HepG2 (cell line): ENCODE measurements at regions not wholly inside any gene's neighbourhood (a gene's known extent, or its start where the extent isn't known, plus 50 kb on each side); places are given as distances from the start of the nearest gene placed in this dataset.

Source experiments
- ARNTL ChIP-seq: sonication (generic); formaldehyde crosslinking; IDR thresholded peaks from 2 replicates; pipeline ENCODE4 v1.4.0; 2020; ENCODE audit warnings: mild to moderate bottlenecking, missing genetic modification reagents
- CAMTA2 ChIP-seq: sonication (generic); formaldehyde crosslinking; IDR thresholded peaks from 2 replicates; pipeline ENCODE4 v1.4.0; 2020; ENCODE audit warnings: mild to moderate bottlenecking, missing genetic modification reagents, borderline replicate concordance
- HNF4G ChIP-seq, 2 experiments: sonication (generic) in 1 of 2; formaldehyde crosslinking in 1 of 2; IDR thresholded peaks; 2 replicates each; pipeline versions ENCODE4 v1.4.0 to v1.6.1; 2011 to 2020; ENCODE audit warnings: borderline replicate concordance in 2 of 2, low read depth in 2 of 2, mild to moderate bottlenecking in 2 of 2, low read length in 1 of 2, missing genetic modification reagents in 1 of 2, moderate library complexity in 1 of 2
- KLF11 ChIP-seq: IDR thresholded peaks from 2 replicates; pipeline ENCODE4 v1.6.1; 2016; ENCODE audit warnings: missing compliant biosample characterization
- KLF16 ChIP-seq, 2 experiments: sonication (generic) in 1 of 2; formaldehyde crosslinking in 1 of 2; IDR thresholded peaks; 2 replicates each; pipeline versions ENCODE4 v1.6.1 to v1.8.0; 2016 to 2023; ENCODE audit warnings: missing genetic modification reagents in 2 of 2, missing compliant biosample characterization in 1 of 2
- MAFK ChIP-seq, 2 experiments: IDR thresholded peaks in 1 of 2; conservative IDR thresholded peaks in 1 of 2; 2 replicates each; pipeline ENCODE4 v1.6.1; 2011; ENCODE audit warnings: improper control_type of control experiment in 2 of 2, low read length in 2 of 2
- NFE2L2 ChIP-seq: fragments of 150-350 bp; IDR thresholded peaks from 2 replicates; pipeline ENCODE4 v1.6.1; 2014; ENCODE audit warnings: low read length
- NR2C2 ChIP-seq: sonication (generic); formaldehyde crosslinking; IDR thresholded peaks from 2 replicates; pipeline ENCODE4 v1.4.0; 2020; ENCODE audit warnings: missing genetic modification reagents, mild to moderate bottlenecking, moderate library complexity, borderline replicate concordance
- PAF1 ChIP-seq: IDR thresholded peaks from 2 replicates; pipeline ENCODE4 v1.6.1; 2016; ENCODE audit warnings: missing genetic modification reagents, missing compliant biosample characterization
- PCBP1 ChIP-seq: fragments of 200-400 bp; formaldehyde crosslinking; IDR thresholded peaks from 2 replicates; pipeline ENCODE4 v1.6.1; 2017; ENCODE audit warnings: mild to moderate bottlenecking, low read depth, low read length, borderline replicate concordance
- SETDB1 ChIP-seq: sonication (generic); formaldehyde crosslinking; IDR thresholded peaks from 2 replicates; pipeline ENCODE4 v1.5.1; 2020; ENCODE audit warnings: missing genetic modification reagents, mild to moderate bottlenecking, borderline replicate concordance
- SMAD1 ChIP-seq: sonication (generic); formaldehyde crosslinking; IDR thresholded peaks from 2 replicates; pipeline ENCODE4 v1.4.0; 2020; ENCODE audit warnings: missing genetic modification reagents, low read depth, mild to moderate bottlenecking, borderline replicate concordance
- SNAI1 ChIP-seq: sonication (generic); formaldehyde crosslinking; IDR thresholded peaks from 2 replicates; pipeline ENCODE4 v1.5.0; 2020; ENCODE audit warnings: mild to moderate bottlenecking, missing genetic modification reagents, borderline replicate concordance
- SRSF9 ChIP-seq: fragments of 200-400 bp; formaldehyde crosslinking; IDR thresholded peaks from 2 replicates; pipeline ENCODE4 v1.6.1; 2018; ENCODE audit warnings: borderline replicate concordance, mild to moderate bottlenecking, low read depth, low read length; ENCODE audit not compliant: insufficient read depth, poor library complexity, severe bottlenecking
- WIZ ChIP-seq: sonication (generic); formaldehyde crosslinking; IDR thresholded peaks from 2 replicates; pipeline ENCODE4 v1.5.1; 2020; ENCODE audit warnings: mild to moderate bottlenecking, missing genetic modification reagents
- ZFY ChIP-seq: sonication (generic); formaldehyde crosslinking; IDR thresholded peaks from 2 replicates; pipeline ENCODE4 v1.4.0; 2020; ENCODE audit warnings: missing genetic modification reagents
- ZNF17 ChIP-seq: sonication (generic); formaldehyde crosslinking; IDR thresholded peaks from 2 replicates; pipeline ENCODE4 v1.5.0; 2020; ENCODE audit warnings: mild to moderate bottlenecking, missing genetic modification reagents
- ZNF530 ChIP-seq: sonication (generic); formaldehyde crosslinking; IDR thresholded peaks from 2 replicates; pipeline ENCODE4 v1.5.0; 2020; ENCODE audit warnings: low read depth, mild to moderate bottlenecking, missing genetic modification reagents
- ZNF570 ChIP-seq: sonication (generic); formaldehyde crosslinking; IDR thresholded peaks from 2 replicates; pipeline ENCODE4 v1.4.0; 2020; ENCODE audit warnings: mild to moderate bottlenecking, missing genetic modification reagents, borderline replicate concordance
- TF ChIP-seq, protein P1 (sequence below): sonication (generic); formaldehyde crosslinking; IDR thresholded peaks from 2 replicates; pipeline ENCODE4 v1.4.0; 2020; ENCODE audit warnings: missing genetic modification reagents
- TF ChIP-seq, protein P2 (sequence below): sonication (generic); formaldehyde crosslinking; IDR thresholded peaks from 2 replicates; pipeline ENCODE4 v1.5.1; 2020; ENCODE audit warnings: mild to moderate bottlenecking, missing genetic modification reagents, moderate library complexity

DNA sequence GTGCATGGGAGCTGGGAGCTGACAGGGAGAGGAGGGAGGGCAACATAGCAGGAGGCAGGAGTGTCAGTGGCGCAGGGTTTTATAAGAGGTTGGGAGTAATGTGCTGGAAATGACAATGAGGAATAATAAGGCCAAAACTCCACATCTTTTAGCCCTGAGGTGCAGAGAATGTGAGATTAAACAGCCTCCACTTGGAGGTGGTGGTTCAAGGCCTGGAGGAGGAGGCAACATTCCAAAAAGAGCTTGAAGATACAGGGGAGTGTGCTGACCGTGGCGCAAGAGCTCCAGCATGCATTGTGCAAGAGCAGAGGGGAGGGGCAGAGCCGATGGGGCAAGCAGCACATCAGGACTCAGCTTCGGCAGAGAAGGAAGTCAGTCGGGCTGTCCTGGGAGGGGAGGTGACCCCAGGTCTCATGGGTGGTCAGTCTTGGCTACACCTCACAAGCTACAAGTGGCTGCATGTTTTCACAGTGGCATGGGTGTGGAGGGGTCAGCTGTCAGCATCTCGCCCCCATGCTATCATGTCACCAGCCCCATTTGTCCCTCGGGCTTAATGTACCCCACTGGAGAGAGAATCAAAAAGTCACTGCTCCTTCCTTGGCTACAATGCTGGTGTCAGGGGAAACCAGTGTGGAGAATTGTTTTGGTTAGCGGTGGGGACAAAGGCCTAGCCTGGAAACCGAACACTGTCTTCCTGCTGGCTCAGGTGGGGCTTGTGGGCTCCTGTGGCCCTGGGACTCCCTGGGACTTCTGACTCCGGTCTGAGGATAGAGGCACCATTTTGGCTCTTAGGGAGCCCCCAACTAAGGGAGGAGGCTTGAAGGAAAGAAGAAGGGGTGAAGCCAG lies 208.0 kb downstream of the ZFP36L2 start (continued):
- no peak for TF ChIP-seq SNAI1
- no peak for TF ChIP-seq KLF11 (CRISPR knock-in tag)
- no peak for TF ChIP-seq ZNF17 (CRISPR knock-in tag)
- TF ChIP-seq PAF1 (CRISPR knock-in tag), result no peak
- TF ChIP-seq, protein P1, sequence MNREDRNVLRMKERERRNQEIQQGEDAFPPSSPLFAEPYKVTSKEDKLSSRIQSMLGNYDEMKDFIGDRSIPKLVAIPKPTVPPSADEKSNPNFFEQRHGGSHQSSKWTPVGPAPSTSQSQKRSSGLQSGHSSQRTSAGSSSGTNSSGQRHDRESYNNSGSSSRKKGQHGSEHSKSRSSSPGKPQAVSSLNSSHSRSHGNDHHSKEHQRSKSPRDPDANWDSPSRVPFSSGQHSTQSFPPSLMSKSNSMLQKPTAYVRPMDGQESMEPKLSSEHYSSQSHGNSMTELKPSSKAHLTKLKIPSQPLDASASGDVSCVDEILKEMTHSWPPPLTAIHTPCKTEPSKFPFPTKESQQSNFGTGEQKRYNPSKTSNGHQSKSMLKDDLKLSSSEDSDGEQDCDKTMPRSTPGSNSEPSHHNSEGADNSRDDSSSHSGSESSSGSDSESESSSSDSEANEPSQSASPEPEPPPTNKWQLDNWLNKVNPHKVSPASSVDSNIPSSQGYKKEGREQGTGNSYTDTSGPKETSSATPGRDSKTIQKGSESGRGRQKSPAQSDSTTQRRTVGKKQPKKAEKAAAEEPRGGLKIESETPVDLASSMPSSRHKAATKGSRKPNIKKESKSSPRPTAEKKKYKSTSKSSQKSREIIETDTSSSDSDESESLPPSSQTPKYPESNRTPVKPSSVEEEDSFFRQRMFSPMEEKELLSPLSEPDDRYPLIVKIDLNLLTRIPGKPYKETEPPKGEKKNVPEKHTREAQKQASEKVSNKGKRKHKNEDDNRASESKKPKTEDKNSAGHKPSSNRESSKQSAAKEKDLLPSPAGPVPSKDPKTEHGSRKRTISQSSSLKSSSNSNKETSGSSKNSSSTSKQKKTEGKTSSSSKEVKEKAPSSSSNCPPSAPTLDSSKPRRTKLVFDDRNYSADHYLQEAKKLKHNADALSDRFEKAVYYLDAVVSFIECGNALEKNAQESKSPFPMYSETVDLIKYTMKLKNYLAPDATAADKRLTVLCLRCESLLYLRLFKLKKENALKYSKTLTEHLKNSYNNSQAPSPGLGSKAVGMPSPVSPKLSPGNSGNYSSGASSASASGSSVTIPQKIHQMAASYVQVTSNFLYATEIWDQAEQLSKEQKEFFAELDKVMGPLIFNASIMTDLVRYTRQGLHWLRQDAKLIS (CRISPR knock-in tag), result no peak
- peak; percentile 83 for TF ChIP-seq NR2C2 (CRISPR knock-in tag)
- TF ChIP-seq MAFK (conservative IDR thresholded peaks at IDR 0.05 in 1 of 2, IDR thresholded peaks at IDR 0.05 in 1 of 2; ENCODE audit: low read length in 2 of 2), result no peak
- TF ChIP-seq SMAD1 (CRISPR knock-in tag), result peak; percentile 78; the same call in 1 of the 2 replicates
- peak; percentile 50 for TF ChIP-seq ZFY (CRISPR knock-in tag)
- TF ChIP-seq ZNF570, result no peak
- TF ChIP-seq, protein P2, sequence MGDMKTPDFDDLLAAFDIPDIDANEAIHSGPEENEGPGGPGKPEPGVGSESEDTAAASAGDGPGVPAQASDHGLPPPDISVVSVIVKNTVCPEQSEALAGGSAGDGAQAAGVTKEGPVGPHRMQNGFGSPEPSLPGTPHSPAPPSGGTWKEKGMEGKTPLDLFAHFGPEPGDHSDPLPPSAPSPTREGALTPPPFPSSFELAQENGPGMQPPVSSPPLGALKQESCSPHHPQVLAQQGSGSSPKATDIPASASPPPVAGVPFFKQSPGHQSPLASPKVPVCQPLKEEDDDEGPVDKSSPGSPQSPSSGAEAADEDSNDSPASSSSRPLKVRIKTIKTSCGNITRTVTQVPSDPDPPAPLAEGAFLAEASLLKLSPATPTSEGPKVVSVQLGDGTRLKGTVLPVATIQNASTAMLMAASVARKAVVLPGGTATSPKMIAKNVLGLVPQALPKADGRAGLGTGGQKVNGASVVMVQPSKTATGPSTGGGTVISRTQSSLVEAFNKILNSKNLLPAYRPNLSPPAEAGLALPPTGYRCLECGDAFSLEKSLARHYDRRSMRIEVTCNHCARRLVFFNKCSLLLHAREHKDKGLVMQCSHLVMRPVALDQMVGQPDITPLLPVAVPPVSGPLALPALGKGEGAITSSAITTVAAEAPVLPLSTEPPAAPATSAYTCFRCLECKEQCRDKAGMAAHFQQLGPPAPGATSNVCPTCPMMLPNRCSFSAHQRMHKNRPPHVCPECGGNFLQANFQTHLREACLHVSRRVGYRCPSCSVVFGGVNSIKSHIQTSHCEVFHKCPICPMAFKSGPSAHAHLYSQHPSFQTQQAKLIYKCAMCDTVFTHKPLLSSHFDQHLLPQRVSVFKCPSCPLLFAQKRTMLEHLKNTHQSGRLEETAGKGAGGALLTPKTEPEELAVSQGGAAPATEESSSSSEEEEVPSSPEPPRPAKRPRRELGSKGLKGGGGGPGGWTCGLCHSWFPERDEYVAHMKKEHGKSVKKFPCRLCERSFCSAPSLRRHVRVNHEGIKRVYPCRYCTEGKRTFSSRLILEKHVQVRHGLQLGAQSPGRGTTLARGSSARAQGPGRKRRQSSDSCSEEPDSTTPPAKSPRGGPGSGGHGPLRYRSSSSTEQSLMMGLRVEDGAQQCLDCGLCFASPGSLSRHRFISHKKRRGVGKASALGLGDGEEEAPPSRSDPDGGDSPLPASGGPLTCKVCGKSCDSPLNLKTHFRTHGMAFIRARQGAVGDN (CRISPR knock-in tag), result peak; percentile 99
- TF ChIP-seq CAMTA2 (CRISPR knock-in tag), result no peak
- TF ChIP-seq NFE2L2, result no peak
- TF ChIP-seq KLF16 (CRISPR knock-in tag; IDR thresholded peaks at IDR 0.05), result peak in 1 of 2 experiments; percentile 95; a peak in 2 of 4 replicates
- peak; percentile 73; the same call in 1 of the 2 replicates for TF ChIP-seq WIZ
- no peak for TF ChIP-seq SRSF9
- TF ChIP-seq PCBP1, result no peak
- TF ChIP-seq ZNF530 (CRISPR knock-in tag), result no peak
- TF ChIP-seq SETDB1 (CRISPR knock-in tag), result no peak
- TF ChIP-seq ARNTL (CRISPR knock-in tag), result peak; percentile 77; the same call in 1 of the 2 replicates
- TF ChIP-seq HNF4G (IDR thresholded peaks at IDR 0.05; ENCODE audit: borderline replicate concordance, low read depth, low read length), result peak; percentile 75
- 0 out of 2 replicates have a peak, but pooled peaks have one; percentile 47 for TF ChIP-seq HNF4G (CRISPR knock-in tag; IDR thresholded peaks at IDR 0.05; ENCODE audit: borderline replicate concordance, low read depth)
